ENCODE measurements at regions not wholly inside any gene's neighbourhood (a gene's known extent, or its start where the extent isn't known, plus 50 kb on each side); places are given as distances from the start of the nearest gene placed in this dataset.

DNA sequence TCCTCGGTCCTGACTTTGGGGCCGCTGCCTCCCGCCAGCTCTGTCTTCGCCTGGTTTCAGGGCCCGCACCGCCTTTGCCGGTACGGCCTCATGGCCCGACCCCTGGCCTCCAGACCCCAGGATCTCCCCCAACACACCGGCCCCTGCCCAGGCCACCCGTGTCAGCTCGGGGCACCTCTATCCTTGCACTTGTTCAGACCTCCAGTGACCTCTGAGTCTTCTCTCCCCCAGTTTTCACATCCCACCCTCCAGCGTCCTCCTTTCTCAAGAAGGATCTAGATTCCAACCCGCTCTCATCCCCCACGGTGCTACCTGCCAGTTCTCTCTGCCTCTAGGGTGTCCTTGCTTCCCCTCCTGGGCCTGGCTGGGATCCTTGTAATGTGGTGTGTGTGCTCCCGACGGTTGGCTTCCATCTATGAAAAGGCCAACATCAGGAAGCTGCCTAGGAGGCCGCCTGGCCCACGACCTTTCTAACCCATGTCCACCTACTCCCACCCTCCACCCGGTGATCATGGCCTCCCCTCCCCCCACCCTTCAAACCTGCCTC, 61.1 kb downstream of the SPATA31C2 start:
- no peak for DNase-seq

DNA sequence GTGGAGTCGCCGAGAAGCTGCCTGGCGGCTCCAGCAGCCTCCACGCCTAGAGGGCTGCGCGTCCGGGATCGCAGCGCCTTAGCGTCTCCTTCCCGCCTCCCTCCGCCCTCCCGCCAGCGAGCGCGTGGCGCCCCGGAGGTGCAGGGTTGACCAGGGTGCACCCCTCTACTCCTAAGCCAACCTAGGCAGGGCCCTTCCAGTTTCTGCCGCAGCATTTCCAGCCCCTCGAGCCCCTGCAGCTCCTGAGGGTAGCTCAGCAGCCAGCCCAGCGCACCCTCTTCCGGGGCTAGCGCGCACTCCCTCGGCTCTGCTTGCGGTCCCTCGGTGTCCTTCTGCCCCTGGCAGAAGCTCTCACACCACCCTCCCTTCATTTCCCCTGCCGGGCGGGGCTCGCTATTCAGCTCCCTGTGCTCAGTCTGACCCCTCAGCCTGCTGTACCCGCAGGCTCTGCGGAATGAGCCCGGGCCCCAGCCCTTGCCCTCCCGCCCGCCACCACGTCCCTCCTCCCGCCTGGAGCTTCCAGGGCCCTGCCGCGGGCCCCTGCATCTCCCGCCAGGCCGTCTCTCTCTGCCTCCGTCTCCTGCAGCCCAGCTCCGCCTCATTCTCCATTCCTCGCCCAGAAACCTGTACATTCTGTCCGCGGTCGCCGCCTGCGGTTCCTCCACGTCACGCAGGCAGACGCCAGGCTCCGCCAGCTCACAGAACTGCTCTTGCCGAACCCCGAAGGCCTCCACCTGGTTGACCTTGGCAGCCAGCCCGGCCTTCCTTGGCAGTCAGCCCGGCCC, 61.8 kb downstream of the SPATA31C2 start:
- DNase-seq: peak; percentile 74

DNA sequence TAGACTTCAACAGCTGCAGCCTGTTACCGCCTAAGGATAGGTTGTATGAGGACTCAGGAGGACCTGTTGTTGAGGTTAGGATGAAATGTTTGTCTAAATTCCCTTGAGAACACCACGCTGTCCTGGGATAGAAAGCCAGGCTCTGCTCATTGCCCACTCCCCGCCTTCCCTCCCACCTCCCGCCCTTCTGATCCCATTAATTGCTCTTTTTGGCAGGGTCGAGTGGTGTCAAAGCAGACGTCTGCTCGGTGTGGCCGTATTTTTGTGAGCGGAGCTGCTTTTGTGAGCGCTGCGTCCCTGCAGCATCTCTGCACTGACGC, 62.3 kb downstream of the SPATA31C2 start:
- no peak for DNase-seq

DNA sequence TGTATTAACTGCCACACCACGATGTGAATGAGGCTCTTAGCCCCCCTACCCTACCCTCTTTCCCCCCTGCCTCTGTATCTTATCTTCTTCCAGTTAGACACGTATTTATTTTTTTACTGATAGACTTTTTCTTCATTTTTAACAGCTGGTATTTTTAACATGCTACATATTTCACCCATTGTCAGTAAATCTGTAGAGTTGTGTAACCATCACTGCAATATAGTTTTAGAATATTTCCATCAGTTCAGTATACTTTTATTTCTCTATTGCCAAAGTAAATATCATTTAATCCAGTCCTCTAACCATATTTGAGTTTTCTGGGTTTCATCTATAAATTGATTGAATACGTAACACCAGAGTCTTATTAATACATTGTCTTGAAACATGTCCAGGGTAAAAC, 62.8 kb downstream of the SPATA31C2 start:
- DNase-seq: no peak

DNA sequence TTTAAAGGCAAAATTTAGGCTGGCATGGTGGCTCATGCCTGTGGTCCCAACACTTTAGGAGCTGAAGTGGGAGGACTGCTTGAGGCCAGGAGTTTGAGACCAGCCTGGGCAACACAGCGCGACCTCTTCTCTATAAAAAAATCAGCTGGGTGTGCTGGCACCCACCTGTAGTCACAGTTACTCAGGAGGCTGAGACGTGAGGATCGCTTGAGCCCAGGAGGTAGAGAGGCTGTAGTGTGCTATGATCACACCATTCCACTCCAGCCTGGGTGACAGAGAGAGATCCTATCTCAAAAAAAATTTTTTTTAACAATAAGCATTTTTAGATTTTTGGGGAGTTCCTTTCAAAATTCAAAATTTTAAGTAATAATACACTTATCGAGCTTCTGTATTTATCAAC, 63.3 kb downstream of the SPATA31C2 start:
- DNase-seq: no peak

DNA sequence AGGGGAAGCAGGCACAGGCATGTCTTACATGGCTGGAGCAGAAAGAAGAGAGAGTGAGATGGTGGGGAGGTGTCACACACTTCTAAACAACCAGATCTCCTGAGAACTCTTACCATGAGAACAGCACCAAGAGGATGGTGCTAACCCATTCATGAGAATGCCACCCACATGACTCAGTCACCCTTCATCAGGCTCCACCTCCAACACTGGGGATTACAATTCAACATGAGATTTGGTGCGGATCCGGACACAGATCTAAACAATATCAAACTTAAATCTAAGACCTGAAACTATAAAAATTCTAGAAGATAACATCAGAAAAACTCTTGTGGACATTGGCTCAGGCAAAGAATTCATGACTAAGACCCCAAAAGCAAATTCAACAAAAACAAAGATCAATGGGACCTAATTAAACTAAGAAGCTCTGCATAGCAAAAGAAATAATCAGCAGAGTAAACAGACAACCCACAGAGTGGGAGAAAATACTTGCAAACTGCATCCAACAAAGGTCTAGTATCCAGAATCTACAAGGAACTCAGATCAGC, 65.4 kb downstream of the SPATA31C2 start:
- no peak for DNase-seq

DNA sequence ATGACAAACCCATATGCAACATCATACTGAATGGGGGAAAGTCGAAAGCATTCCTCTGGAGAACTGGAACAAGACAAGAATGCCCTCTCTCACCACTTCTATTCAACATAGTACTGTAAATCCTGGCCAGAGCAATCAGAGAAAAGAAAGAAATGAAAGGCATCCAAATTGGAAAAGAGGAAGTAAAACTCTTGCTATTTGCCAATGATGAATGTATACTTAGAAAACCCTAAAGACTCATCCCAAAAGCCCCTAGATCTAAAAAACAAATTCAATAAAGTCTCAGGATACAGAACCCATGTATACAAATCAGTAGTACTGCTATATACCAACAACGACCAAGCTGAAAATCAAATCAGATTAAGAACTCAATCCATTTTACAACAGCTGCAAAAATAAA, 66.9 kb downstream of the SPATA31C2 start:
- no peak for DNase-seq

DNA sequence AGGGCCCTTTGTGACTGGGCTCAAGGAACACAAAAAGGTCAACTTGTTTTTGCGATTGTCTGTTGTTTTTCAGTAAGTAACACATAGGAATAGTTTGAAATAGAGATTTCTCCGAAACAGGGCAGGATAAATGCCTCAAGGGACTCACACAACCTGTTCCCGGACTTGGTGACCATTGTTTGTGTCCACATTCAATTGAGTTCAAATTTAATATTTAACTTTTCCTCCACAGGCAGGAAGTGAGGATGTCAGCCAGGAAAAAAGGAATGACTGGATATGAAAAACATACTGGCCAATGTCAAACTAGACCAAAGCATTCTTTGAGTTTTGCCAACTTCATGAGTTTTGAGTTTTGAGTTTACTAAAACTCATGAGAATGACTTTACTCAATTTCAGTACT, 72.7 kb downstream of the SPATA31C2 start:
- DNase-seq: no peak

DNA sequence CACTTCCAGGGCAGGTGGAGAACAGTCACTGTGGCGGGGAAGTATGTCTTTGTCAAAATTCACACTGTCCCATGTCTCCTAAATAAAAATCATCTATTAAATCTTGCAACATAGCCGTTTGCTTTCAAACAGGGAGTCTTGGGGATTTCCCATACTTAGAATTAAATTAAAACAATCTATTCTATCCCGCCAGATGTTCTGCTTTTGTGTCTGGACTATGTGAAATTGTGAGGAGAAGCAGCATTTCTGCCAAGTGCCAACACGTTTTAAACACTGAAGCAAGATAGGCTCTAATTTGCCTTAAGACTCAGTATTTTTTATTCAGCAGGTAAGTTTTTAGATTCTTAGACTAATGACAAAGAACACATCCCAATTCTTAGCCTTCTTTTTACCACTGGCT, 73.7 kb downstream of the SPATA31C2 start:
- no peak for DNase-seq

DNA sequence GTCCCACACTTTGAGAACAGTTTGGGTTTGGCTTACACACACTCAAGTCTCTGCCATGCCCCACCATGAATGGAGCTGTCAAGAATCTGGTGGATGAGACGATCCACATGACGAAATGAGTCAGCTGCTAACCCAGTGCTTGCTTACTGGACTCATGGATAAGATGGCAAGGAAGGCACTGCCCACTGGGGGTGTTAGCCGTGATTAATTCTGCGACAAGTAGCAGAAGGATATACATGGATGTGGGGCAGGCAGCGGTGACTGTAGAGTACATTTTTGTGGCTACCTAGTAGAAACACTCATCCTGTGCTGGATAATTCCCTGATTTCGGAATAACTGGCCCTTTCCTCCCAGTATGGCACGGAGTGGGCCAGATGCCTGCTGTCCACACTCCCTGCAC, 77.5 kb downstream of the SPATA31C2 start:
- no peak for DNase-seq

DNA sequence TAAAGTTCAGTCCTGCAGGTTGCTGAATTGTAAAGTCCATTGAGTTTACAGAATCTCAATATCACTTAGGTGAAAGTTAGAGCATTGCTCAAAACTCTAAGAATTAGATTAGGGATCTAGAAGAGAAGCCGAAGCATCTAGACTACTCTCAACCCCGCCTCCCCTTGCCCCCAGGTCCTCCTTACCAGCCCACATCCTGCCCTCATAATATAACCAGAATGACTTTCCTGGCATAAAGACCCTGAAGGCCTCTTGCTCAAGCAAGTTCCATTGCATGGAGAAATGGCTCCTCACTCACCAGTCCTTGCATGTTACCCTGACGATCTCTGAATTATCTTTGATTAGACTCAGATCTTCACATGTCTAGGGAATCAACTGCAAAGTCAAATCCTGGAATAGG, 78.8 kb downstream of the SPATA31C2 start:
- no peak for DNase-seq

DNA sequence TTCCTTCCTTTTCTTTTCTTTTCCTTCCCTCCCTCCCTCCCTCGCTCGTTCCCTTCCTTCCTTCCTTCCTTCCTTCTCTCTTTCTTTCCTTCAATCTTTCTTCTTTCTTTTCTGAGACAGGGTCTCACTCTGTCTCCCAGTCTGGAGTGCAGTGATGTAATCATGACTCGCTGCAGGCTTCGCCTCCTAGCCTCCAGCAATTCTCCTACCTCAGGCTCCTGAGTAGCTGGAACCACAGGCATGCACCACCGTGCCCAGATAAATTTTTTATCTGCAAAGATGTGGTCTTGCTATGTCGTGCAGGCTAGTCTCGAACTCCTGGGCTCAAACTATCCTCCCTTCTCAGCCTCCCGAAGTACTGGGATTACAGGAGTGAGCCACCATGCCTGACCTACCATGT, 81.4 kb downstream of the SPATA31C2 start:
- peak; percentile 11 for DNase-seq

DNA sequence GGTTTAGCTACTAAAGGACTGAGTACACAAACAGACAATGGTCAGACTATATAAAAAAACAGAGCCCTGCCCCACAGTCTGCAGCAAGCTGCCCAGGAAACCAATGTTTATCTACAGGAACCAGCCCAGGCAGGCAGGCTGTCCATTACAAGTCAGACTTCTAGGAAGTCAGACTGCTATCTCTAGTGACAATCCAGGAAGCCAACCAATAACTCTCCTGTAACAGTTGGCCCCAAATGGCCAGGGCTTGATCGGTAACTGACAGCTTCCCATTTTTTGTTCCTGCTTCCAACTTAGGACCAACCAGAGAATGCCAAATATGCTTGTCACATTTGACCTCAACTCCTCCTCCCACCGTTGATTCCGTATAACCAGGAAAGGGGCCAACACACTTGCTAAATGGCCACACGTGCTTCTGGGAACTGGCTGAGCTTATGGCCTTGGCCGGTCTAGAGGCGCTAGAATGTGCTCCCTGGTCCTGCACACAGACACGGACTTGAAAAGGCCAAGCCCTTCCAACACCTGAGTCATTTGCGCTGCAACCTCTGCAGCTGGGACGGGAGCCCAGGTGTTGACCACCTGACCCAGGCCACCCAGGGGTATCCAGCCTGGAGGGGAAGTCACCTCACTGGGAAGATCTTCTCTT, 79.6 kb upstream of the CDK20 start:
- no peak for DNase-seq

DNA sequence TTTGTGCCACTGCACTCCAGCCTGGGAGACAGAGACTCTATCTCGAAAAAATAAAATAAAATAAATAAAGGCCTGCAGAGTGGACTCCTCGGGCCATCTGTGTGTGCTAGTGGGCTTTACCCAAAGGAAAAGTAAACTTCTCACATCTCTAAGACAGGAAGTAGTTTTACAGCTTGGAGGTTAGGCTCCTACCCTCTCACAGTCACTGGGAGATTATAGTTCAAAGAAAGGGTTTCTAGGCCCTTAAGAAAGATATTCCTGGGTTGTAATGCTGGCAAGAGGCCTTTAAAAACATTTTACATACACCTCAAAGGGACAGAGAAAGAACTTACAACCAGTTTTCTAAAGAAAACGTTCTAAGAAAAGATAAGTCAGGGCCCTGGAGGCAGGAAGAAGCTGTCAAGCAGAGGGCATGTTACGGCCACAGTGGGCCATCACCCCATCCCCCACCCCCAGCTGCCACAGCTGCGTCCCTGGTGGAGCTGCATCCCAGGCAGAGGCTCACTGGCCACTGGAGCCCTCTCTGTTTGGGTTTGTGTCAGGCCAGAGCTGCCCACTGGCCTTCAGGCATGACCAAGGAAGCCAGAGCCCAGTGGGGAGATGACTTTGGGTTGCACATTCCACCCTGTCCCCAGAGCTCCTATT, 78.1 kb upstream of the CDK20 start:
- DNase-seq: no peak

DNA sequence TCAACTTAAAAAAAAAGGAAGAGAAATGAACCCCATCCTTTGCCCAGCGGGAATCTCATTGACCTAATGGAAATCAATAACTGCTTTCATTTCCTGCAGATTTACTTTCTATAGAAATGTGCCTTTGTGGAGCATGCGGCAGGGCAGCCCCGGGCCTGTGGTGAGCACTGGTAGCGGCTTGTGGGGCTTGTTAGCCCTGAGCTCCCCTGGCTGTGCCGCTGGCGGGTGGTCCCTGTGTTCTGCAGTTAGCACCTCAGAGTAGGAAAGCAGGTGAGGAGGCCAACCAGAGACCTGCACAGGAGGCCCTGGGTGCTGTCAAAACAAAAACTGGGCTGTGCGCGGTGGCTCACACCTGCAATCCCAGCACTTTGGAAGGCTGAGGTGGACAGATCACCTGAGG, 76.8 kb upstream of the CDK20 start:
- no peak for DNase-seq

DNA sequence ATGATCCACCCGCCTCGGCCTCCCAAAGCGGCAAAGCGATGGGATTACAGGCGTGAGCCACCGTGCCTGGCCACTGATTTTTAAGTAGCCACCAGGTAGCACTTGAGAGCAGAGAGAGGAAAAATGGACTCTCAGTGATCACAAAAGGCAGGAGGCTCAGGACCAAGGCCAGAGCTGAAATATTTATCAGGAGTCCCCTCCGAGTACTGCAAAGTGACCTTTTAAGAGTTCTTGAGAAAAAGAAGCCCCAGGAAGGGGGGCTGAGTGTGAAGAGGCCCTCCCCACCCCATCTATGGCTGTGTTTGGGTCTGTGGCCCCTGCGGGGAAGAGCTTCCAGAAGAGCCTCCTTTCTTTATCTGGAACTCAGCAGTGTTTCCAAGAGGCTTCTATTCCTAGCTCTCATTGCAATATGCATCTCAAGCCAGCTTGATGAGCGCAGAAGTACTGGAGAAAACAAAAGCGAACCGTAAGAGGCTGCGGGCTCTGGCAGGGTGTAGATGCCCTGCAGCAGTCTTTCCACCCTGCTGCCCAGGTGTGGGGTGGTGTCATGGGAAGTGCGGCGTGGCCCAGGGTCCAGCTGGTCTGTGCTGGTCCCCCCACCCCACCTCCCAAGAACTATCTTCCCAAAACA, 75.5 kb upstream of the CDK20 start:
- DNase-seq: no peak

DNA sequence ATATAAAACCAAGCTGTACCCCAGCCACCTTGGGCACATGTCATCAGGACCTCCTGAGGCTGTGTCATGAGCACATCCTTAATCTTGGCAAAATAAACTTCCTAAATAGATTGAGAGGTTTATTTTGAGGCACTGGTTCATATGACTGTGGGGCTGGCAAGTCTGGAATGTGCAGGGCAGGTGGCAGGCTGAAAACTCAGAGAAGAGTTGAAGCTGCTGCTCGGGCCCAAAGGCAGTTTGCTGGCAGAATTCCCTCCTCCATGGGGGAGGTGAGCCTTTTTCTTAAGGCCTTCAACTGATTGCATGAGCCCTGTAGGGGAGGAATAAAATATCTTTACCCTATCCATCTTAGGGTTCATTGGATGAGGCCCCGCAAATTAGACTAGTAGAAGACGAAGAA, 72.2 kb upstream of the CDK20 start:
- DNase-seq: no peak

DNA sequence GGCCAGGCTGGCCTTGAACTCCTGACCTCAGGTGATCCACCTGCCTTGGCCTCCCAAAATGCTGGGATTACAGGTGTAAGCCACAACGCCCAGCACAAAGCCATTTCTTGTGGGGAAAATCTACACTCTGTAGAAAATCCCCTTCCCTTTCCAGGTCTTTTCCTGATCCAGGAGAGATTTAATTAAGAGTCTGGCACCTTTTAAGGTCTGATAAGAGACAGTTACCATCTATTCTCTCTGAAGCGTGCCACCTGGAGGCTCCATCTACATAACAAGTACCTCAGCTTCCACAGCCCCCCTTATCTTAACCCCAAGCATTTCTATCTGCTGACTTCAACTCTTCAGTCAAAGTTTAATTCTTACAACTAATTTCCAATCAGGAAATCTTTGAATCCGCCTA, 71.4 kb upstream of the CDK20 start:
- DNase-seq: no peak

DNA sequence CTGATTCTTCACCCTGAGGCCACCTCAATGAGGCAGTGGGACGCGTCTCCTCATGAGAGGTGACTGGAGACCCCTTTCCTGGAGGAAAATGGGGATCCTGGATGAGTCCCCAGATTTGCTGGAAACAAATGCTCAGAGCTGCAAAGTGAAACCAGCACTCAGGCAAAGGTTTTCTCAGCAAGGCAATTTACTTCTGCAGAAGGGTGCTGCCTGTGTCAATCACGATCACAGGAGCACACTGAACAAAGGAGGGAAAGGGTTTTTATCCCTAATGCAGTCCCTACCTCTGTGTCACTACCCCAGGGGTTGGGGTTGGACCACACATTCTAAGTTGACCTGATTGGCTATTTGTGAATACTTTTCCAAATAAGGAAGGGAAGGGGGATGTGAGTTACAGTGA, 69.9 kb upstream of the CDK20 start:
- no peak for DNase-seq

DNA sequence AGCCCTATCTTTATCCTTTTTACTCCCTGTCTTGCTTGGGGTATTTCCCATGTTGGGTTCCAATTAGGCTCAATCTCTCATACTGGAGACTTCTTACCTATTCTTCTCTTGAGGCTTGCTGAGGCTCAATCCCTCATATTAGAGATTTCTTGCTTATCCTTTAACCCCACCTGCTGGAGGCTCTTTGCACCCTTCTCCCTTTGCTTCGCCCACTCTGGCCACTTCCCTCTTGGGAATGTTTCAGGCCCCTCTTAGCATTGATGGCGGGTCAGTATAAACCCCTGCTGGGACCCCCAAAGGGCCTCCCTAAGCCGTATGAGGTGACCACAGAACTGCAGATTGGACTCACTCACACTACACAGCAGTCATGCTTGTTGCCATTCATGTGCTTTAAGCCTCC, 69.3 kb upstream of the CDK20 start:
- DNase-seq: no peak

DNA sequence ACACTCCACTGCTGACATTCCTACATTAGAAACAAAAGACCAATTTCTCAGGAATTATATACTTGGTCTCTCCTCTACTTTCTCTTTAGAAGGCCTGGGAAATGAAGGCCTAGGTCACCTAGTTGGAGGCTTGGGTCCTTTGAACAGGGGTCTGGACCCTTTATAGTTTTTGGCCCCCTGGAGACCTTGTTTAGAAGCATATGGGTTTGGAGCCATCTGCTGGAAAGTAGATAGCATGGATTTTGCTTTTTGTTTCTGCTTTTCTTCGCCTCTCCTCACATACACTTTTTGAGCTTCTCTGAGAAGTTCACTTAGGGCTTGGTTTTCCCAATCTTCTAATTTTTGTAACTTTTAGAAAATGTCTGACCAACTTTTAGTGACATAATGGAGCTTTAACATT, 67.1 kb upstream of the CDK20 start:
- no peak for DNase-seq

DNA sequence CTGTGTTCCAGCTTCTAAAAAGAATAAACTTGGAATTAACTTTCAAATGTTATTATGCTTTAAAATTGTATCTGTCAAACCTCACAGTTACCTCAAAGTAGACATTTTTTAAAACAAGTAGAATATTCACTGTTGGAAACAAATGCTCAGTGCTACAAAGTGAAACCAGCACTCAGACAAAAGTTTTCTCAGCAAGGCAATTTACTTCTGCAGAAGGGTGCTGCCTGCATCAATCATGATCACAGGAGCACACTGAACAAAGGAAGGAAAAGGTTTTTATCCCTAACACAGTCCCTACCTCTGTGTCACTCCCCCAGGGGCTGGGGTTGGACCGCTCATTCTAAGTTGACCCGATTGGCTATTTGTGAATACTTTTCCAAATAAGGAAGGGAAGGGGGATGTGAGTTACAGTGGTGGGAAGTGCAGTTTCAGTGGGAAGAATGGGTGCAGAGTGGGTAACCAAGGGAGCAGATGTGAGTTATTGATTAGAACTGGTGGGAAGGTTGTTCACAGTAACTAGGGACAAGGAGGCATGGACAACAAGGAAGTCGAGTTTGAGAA, 63.0 kb upstream of the CDK20 start:
- DNase-seq: no peak

DNA sequence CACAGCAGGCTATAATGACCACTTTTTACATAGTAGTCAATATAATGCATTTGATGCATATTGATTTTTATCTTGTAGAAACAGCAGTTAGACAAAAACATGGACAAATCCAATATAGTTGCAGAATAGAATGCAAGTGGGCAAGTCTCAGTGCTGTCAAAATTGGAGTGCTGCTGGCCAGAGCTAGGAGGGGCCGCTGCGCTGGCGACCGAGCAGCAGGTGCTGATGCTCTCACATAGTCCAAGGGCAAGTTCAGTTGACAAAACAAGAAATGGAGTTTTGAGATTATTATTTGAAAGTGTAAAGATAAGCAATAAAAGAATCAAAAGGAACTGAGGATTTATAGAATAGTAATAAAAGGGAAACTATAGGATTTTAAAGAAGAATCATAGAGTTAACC, 60.6 kb upstream of the CDK20 start:
- no peak for DNase-seq
